SJCRH30 (cell line): ENCODE measurements at regions not wholly inside any gene's neighbourhood (a gene's known extent, or its start where the extent isn't known, plus 50 kb on each side); places are given as distances from the start of the nearest gene placed in this dataset.

Source experiments
- DNase-seq, 2 experiments: peaks; one replicate each; pipeline ENCODE4 v3.0.0-alpha.2; 2015 to 2020
- H3K27ac ChIP-seq: fragments of 250-450 bp; sonication (Bioruptor Pico); 2 replicates; pipeline ENCODE4 v1.5.1; 2020; ENCODE audit warnings: mild to moderate bottlenecking, moderate library complexity
- H3K27me3 ChIP-seq: fragments of 250-450 bp; sonication (Bioruptor Pico); 2 replicates; pipeline ENCODE4 v1.5.1; 2020; ENCODE audit warnings: mild to moderate bottlenecking, moderate library complexity
- H3K36me3 ChIP-seq: fragments of 250-450 bp; sonication (Bioruptor Pico); 2 replicates; pipeline ENCODE4 v1.5.1; 2020; ENCODE audit warnings: mild to moderate bottlenecking, moderate library complexity
- H3K4me1 ChIP-seq: fragments of 250-450 bp; sonication (Bioruptor Pico); 2 replicates; pipeline ENCODE4 v1.5.1; 2020; ENCODE audit warnings: mild to moderate bottlenecking, moderate library complexity
- H3K4me3 ChIP-seq: fragments of 250-450 bp; sonication (Bioruptor Pico); 2 replicates; pipeline ENCODE4 v1.5.1; 2020; ENCODE audit warnings: mild to moderate bottlenecking, moderate library complexity
- H3K9me3 ChIP-seq: fragments of 250-450 bp; sonication (Bioruptor Pico); replicated peaks from 2 replicates; pipeline ENCODE4 v1.5.1; 2020; ENCODE audit warnings: mild to moderate bottlenecking, moderate library complexity

DNA sequence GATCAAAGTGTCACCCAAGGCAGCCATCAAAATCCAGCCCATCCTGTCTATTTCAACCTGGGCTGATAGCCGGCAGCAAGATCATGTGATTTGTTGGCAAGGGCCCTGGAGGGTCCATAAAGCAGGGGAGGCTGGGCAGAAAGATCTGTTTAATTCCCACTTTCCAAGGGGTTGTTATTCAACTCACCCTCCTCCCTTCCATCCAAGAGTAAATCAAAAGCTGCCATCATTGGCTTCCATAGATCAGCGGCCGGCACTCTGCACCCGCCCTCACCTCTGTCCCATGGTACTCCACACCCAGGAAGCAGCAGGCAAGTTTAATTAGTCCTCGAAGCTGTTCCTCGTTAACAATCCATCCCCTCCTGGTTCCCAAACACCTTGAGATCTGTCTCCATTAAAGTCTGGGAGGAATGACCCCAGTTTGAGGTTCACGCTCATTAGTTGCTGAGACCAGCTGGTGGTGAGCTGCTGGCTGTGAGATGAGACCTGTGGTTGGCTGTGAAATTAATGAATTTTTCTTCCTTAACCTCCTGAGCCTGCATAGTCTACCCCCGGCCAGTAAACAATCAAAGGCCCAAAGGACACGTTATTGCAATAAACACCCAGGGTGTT, 120.6 kb upstream of the CHST15 start:
- H3K4me1 ChIP-seq: no peaks in the 10 kb centered on the region
- H3K36me3 ChIP-seq: no peaks in the 10 kb centered on the region
- no peak for DNase-seq
- H3K4me3 ChIP-seq: no peak overlapping the region
- no peaks in the 10 kb centered on the region for H3K9me3 ChIP-seq
- H3K27ac ChIP-seq: no peak overlapping the region
- H3K27me3 ChIP-seq: no peaks in the 10 kb centered on the region

DNA sequence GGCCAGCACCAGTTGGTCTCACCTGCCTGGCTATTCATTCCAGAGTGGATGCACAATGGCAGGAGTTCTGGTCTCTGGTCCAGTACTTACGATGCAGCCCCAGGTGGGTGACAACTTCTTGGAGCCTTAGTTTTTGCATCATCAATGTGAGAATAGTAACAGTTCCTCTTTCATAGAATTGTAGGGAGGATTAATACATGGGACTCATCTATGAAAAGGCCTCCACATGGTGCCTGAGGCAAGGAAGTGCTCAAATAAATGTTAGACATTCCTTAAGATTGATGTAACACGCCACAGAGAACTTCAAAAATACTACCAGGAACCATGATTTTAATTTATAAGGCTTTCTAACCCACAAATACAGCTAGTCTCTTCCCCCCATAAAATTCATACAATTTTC, 120.1 kb upstream of the CHST15 start:
- DNase-seq: no peak
- Histone ChIP-seq H3K27me3 (no peaks in the 10 kb centered on the region), H3K4me1 (no peaks in the 10 kb centered on the region), H3K27ac (no peak overlapping the region), H3K9me3 (no peaks in the 10 kb centered on the region), H3K4me3 (no peak overlapping the region), H3K36me3 (no peaks in the 10 kb centered on the region)

DNA sequence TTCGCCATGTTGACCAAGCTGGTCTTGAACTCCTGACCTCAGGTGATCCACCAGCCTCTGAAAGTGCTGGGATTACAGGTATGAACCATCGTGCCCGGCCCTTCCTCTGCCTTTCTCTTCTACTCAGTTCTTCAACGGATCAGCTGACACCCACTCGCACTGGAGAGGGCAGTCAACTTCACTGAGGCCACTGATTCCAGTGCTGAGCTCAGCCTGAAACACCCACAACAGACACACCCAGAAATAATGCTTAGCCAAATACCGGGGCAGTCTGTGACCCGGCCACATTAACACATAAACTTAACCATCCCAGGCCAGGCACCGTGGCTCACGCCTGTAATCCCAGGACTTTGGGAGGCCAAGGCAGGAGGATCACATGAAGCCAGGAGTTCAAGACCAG, 119.3 kb upstream of the CHST15 start:
- DNase-seq: no peak
- Histone ChIP-seq H3K27me3 (no peaks in the 10 kb centered on the region), H3K36me3 (no peaks in the 10 kb centered on the region), H3K4me3 (no peak overlapping the region), H3K9me3 (no peaks in the 10 kb centered on the region), H3K27ac (no peak overlapping the region), H3K4me1 (no peaks in the 10 kb centered on the region)

DNA sequence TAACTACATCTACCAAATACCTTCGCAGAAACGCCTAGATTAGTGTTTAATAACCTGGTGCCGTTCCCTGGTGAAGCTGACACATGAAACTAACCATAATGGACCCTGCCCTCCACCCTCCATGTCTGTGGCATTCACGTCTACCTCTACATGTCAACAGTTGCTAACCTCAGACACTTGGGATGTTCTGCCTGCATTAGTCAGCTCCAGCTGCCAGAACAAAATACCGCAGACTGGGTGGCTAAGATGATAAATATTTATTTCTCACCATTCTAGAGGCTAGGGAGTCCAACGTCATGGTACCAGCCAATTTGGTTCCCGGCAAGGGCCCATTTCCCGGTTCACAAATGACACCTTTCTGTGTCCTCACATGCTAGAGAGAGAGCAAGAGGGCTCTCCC, 118.5 kb upstream of the CHST15 start:
- Histone ChIP-seq H3K4me3 (no peak overlapping the region), H3K27ac (no peak overlapping the region), H3K36me3 (no peaks in the 10 kb centered on the region), H3K9me3 (no peaks in the 10 kb centered on the region), H3K27me3 (no peaks in the 10 kb centered on the region), H3K4me1 (no peaks in the 10 kb centered on the region)
- DNase-seq: peak in 1 of 2 experiments; percentile 6

DNA sequence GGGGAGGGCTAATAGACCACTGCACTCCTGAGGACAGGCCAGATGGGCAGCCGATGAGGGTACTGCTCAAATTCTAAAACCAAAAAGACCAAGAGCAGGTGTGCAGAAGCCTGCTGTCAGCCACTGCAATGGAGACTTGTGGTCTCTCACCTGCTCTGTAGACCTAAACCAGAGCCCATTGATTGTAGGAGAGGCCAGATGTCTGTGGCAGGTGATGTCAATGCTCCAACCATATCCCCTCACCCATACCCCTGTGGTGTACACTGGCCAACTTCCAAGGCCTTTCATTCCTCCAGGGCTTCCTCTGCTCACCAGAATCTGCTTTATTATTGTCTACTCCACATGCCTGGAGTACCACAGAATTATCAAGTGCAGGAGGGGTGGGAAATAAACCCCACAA, 116.9 kb upstream of the CHST15 start:
- no peak overlapping the region for H3K27ac ChIP-seq
- no peak for DNase-seq
- H3K36me3 ChIP-seq: no peaks in the 10 kb centered on the region
- no peaks in the 10 kb centered on the region for H3K9me3 ChIP-seq
- no peaks in the 10 kb centered on the region for H3K27me3 ChIP-seq
- no peaks in the 10 kb centered on the region for H3K4me1 ChIP-seq
- no peak overlapping the region for H3K4me3 ChIP-seq

DNA sequence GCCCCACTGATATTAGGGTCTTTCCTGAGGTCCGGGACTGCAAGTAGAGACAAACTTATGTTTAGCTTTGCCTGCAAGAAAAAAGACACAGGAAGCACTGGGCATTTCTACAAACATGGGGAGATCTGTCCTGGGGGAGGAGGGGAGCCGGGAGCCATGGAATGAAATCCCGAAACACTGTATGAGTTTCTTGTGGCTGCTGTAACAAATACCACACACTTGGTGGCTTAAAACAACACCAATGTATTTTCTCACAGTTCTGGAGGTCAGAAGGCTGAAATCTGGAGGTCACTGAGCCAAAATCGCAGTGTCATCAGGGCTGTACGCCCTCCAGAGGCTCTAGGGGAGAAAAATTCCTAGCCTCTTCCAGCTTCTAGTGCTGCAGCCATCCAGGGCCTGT, 114.0 kb upstream of the CHST15 start:
- Histone ChIP-seq H3K27me3 (no peaks in the 10 kb centered on the region), H3K36me3 (no peaks in the 10 kb centered on the region), H3K9me3 (no peaks in the 10 kb centered on the region), H3K27ac (no peak overlapping the region), H3K4me1 (no peaks in the 10 kb centered on the region), H3K4me3 (no peak overlapping the region)
- no peak for DNase-seq

DNA sequence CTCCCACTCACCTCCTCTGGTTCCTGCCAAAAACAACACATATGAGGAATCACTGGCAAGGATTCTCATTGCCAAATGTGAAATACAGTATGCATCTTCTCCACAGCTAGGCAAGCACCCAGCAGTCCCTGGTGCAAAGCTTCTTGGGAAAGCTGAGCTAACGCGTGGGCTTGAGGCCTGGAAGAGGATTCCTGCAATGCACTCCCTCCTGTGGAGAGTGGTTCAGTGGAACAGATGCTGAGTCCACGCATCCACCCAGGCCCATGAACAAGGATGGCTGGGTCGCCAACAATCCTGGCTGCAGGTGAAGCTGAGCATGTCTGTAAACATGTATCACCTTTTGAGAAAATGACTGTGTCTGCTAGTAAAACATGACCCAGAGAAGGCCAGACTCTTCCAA, 113.2 kb upstream of the CHST15 start:
- no peak overlapping the region for H3K4me3 ChIP-seq
- no peak for DNase-seq
- H3K36me3 ChIP-seq: no peaks in the 10 kb centered on the region
- H3K27ac ChIP-seq: no peak overlapping the region
- no peaks in the 10 kb centered on the region for H3K4me1 ChIP-seq
- no peaks in the 10 kb centered on the region for H3K27me3 ChIP-seq
- no peaks in the 10 kb centered on the region for H3K9me3 ChIP-seq

DNA sequence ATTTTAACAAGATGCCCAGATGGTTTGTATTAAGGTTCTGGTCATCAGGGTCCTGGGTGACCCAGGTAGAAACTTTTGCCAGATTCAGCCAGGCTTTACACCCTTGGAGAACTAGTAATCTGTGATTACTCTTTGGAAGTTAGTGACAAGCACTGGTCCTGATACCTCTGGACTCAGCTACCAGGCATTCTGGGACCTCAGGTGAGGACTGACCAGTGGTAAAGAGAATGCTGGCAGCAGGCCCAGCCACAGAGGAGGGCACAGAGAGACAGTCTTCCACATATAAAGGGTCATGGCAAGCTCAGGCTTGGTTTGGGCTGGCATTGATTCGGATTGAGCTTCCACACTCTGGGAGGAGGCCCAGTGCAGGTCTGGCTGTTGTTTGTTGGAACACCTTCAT, 112.0 kb upstream of the CHST15 start:
- H3K4me1 ChIP-seq: no peaks in the 10 kb centered on the region
- DNase-seq: no peak
- H3K27ac ChIP-seq: no peak overlapping the region

DNA sequence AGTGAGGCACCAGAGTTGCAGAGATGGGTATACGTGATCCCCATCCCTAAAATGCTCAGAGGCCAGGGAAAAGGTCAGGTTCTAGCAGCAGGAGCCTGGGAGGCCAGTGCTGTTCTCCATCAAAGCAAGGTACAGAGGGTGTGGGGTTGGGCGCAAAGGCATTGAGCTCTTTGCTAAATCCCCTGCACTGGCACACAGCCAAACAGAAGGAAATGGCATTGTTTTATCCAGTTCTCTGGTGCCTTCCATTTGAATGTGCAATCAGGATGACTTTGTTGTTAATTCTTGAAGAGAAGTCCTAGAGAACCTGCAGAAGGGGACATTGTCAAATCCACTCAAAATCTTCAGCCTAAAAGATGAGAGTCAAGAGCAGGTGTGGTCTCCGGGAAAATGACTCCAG, 111.3 kb upstream of the CHST15 start:
- Histone ChIP-seq H3K9me3 (no peaks in the 10 kb centered on the region), H3K4me3 (no peak overlapping the region), H3K36me3 (no peaks in the 10 kb centered on the region), H3K27me3 (no peaks in the 10 kb centered on the region), H3K27ac (no peak overlapping the region), H3K4me1 (no peaks in the 10 kb centered on the region)
- DNase-seq: no peak

More for the DNA sequence above, 112.0 kb upstream of the CHST15 start:
- no peaks in the 10 kb centered on the region for H3K36me3 ChIP-seq
- no peak overlapping the region for H3K4me3 ChIP-seq
- H3K27me3 ChIP-seq: no peaks in the 10 kb centered on the region
- H3K9me3 ChIP-seq: no peaks in the 10 kb centered on the region

DNA sequence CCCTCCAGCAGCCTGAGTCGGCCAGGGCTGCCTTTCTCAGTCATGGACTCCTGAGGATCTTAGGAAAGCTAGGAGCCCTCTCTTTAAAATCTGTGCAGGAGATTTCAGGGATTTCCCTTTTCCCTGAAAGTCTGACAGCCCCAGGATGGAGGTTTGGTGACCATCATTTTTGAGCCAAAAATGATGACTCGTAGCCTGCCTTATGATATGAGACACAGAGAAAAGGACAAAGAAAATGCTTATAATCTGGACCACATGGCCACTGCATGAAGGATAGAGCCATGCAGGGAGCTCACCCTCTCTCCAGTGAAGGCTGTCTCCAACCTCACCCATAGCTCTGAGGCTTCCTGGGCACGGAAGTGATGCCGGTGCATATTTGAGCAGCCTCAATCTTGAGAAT, 106.6 kb upstream of the CHST15 start:
- no peak for DNase-seq
- H3K36me3 ChIP-seq: no peaks in the 10 kb centered on the region
- no peaks in the 10 kb centered on the region for H3K9me3 ChIP-seq
- no peak overlapping the region for H3K27ac ChIP-seq
- H3K27me3 ChIP-seq: no peaks in the 10 kb centered on the region
- no peaks in the 10 kb centered on the region for H3K4me1 ChIP-seq
- no peak overlapping the region for H3K4me3 ChIP-seq

DNA sequence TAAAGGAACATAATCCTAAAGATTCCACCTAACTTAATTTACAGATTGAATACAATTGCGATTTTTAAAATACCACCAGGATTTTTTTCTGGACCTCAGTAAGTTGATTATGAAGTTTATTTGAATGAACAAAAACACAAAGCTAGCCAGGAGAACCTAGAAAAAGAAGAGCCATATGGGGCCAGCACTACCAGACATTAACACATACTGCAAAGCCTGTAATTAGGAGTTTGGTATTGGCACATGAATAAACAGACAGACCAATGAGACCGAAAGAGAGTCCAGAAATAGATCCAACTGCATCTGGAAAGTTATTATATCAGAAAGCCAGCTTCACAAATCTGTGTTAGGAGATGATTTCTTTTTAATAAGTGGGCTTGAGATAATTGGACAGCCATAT, 105.5 kb upstream of the CHST15 start:
- Histone ChIP-seq H3K9me3 (no peaks in the 10 kb centered on the region), H3K4me1 (no peaks in the 10 kb centered on the region), H3K36me3 (no peaks in the 10 kb centered on the region), H3K27ac (no peak overlapping the region), H3K4me3 (no peak overlapping the region), H3K27me3 (no peaks in the 10 kb centered on the region)
- no peak for DNase-seq

DNA sequence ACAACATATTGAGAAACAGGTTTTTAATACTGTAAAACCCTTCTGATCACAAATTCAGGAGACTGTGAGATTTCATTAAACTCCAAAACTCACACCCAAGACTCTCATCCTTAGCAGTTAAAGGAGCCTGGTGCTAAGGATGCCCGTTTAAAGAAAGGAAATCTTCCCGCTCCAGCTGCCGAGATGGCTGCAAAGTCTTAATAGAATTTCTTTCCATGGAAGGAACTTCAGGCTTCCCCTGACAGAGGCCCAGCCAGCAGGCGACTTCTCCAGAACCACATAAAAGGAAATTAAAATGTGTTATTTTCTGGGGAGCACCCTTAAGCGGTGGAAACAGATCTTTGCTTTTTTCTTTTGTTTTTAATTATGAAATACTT, 104.7 kb upstream of the CHST15 start:
- no peaks in the 10 kb centered on the region for H3K4me1 ChIP-seq
- H3K36me3 ChIP-seq: no peaks in the 10 kb centered on the region
- H3K27ac ChIP-seq: no peak overlapping the region
- no peaks in the 10 kb centered on the region for H3K9me3 ChIP-seq
- no peak overlapping the region for H3K4me3 ChIP-seq
- H3K27me3 ChIP-seq: no peaks in the 10 kb centered on the region
- no peak for DNase-seq

DNA sequence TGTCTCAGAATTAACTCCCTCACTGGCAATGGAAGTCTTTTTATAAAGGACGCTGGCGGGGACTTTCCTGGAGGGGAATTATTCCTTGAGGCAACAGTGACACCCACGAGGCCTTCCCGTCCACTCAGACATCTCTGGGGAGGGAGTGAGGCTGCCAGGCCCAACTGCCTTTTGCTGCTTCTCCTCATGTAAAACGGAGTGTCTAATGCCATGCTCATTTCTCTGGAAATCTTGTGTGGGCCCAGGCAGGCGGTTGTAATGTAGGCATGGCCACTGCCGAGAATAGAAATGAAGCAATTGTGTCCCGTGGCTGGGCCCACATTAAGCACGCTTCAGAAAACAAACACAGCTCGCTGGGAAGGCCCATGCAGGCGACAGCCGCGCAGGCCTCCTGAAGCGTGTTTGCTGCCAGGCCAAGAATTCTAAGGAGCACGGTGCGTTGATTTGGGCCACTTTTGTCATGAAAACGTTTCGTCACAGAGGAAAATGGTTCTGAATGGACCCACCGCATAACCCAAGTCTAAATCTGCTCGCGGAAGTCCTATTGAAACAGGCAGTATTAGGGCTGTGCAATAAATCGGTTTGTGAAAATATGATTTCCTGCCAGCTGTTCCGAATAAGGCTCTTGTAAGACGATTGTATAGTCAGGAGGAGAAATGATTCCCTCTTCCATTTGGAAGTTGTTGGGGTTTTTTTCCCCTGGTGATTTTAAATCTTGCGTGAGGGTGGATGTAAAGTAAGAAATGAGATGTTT, 104.2 kb upstream of the CHST15 start:
- Histone ChIP-seq H3K4me1 (no peaks in the 10 kb centered on the region), H3K9me3 (no peaks in the 10 kb centered on the region), H3K27me3 (no peaks in the 10 kb centered on the region), H3K4me3 (no peak overlapping the region), H3K36me3 (no peaks in the 10 kb centered on the region), H3K27ac (no peak overlapping the region)
- DNase-seq: no peak

DNA sequence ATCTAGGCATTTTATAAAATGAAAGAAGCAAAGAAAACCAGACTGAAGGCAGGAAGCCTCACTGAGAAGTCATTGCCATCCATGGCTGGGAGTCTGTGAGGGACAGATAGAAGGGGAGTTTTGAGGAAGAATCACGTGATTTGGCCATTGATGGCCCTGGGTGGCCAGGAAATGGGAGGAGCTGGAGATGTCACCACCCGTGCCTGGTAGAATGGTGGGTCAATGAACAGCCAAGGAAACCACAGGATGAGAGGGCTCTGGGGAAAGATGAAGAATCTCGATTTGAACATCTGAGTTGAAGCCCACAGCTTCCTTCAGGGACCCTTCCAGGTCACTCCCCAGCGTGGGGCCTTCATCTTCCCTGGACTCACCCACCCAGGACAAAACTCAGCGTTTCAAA, 103.3 kb upstream of the CHST15 start:
- Histone ChIP-seq H3K27ac (no peak overlapping the region), H3K4me3 (no peak overlapping the region), H3K9me3 (no peaks in the 10 kb centered on the region), H3K4me1 (no peaks in the 10 kb centered on the region), H3K27me3 (no peaks in the 10 kb centered on the region), H3K36me3 (no peaks in the 10 kb centered on the region)
- DNase-seq: no peak

DNA sequence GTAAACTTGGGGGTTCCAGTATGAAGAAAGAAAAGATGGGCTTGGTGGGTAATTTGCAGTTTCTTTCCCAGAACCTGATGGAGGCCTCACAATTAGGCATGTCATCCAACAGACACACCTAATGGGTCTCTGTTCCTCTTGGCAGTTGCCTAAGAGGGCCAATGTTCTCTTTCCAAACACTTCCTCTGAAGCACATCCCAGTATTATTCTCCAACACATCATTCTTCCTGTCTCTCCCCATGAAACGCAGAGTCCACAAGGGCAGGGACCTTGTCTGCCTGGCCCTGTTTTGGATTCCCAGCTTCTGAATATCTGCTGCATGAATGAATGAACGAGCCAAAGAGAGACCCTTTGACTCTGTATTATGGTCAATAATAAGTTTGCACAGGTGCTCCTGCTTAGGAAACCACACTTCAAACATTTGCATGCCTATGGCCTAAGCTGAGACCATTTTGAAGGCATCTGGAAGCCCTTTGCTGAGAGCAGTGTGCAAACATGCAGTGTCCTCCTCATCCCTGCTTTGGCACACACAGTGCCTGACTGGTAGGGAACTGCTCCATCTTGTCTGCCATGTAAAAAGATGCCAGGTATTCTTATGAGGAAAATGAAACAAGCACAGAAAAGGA, 100.9 kb upstream of the CHST15 start:
- H3K9me3 ChIP-seq: no peaks in the 10 kb centered on the region
- no peak for DNase-seq
- H3K36me3 ChIP-seq: no peaks in the 10 kb centered on the region
- H3K4me1 ChIP-seq: no peaks in the 10 kb centered on the region
- H3K27ac ChIP-seq: no peak overlapping the region
- no peaks in the 10 kb centered on the region for H3K27me3 ChIP-seq
- H3K4me3 ChIP-seq: no peak overlapping the region

DNA sequence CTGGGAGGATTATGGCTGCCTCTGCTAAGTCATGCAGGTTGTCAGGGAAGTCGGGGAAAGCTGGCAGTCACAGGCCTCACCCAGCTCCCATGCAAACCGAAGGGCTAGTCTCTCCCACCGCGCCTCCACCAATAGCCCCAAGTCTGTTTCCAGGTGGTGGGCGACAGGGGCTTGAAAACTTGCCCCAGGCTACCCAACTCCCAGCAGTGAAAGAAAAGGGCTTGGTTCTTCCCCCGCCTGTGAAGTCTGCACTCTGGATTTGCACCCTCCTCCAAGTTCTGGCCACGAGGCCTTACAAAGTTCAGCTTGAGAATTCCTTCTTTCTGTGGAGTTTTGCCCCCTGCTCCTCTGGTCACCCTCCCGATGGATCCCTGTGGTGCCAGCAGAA, 99.9 kb upstream of the CHST15 start:
- DNase-seq: no peak
- no peak overlapping the region for H3K4me3 ChIP-seq
- H3K27me3 ChIP-seq: no peaks in the 10 kb centered on the region
- no peaks in the 10 kb centered on the region for H3K4me1 ChIP-seq
- H3K9me3 ChIP-seq: no peaks in the 10 kb centered on the region
- no peaks in the 10 kb centered on the region for H3K36me3 ChIP-seq
- H3K27ac ChIP-seq: no peak overlapping the region
